A549 (cell line): ENCODE measurements at regions not wholly inside any gene's neighbourhood (a gene's known extent, or its start where the extent isn't known, plus 50 kb on each side); places are given as distances from the start of the nearest gene placed in this dataset.

Source experiments
- CEBPB ChIP-seq, 2 experiments: fragments of >200 bp in 1 of 2; sonication (Bioruptor Twin) in 1 of 2; formaldehyde crosslinking in 1 of 2; IDR thresholded peaks; 2 replicates each; pipeline ENCODE4 v1.6.1; 2012 to 2016
- EP300 ChIP-seq, 2 experiments: fragments of >200 bp; sonication (Bioruptor Twin); formaldehyde crosslinking; IDR thresholded peaks; 2 replicates in 1 of 2; 3 replicates in 1 of 2; pipeline ENCODE4 v1.6.1; 2016 to 2017
- FOSL2 ChIP-seq, 2 experiments: fragments of 450-650 bp in 1 of 2; fragments of >200 bp in 1 of 2; sonication (Bioruptor Twin) in 1 of 2; formaldehyde crosslinking; IDR thresholded peaks; 2 replicates each; pipeline versions ENCODE4 v1.5.0 to v1.6.1; 2016 to 2020; ENCODE audit warnings: mild to moderate bottlenecking in 1 of 2, moderate library complexity in 1 of 2
- KDM5A ChIP-seq: fragments of 200-600 bp; sonication (generic); IDR thresholded peaks from 2 replicates; pipeline ENCODE4 v1.6.1; 2016; ENCODE audit warnings: antibody characterized with exemption, mild to moderate bottlenecking
- POLR2A ChIP-seq: IDR thresholded peaks from 2 replicates; pipeline ENCODE4 v1.6.1; 2012; ENCODE audit warnings: mild to moderate bottlenecking, low read length
- TF ChIP-seq, protein P1 (sequence below): fragments of >200 bp; sonication (Bioruptor Twin); formaldehyde crosslinking; IDR thresholded peaks from 3 replicates; pipeline ENCODE4 v1.5.1; 2016
- TF ChIP-seq, protein P2 (sequence below): fragments of 450-650 bp; IDR thresholded peaks from 2 replicates; pipeline ENCODE4 v1.6.1; 2014; ENCODE audit warnings: antibody characterized with exemption

DNA sequence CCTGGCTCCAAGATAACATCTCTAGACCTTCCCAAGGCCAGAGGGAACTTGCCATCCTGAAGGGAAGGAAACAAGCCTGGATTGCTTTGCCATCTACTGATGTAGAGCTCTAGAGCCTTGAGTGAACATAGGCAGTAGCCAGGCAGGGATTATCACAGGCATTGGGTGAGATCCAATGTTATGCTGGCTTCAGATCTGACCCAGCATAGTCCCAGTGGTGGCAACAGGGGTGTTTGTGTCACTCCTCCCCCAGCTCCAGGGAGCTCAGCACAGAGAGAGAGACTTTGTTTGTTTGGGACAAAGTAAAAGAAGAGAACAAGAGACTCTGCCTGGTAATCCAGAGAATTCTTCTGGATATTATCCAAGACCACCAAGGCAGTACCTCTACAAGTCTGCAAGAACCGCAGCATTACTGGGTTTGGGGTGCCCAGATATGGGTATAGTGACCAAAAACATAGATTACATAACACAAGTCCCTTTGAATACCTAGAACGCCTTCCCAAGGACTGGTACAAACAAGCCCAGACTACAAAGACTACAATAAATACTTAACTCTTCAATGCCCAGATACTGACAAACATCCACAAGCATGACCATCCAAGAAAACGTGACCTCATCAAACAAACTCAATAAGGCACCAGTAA, 137.6 kb upstream of the DAPK1 start:
- TF ChIP-seq, protein P1, sequence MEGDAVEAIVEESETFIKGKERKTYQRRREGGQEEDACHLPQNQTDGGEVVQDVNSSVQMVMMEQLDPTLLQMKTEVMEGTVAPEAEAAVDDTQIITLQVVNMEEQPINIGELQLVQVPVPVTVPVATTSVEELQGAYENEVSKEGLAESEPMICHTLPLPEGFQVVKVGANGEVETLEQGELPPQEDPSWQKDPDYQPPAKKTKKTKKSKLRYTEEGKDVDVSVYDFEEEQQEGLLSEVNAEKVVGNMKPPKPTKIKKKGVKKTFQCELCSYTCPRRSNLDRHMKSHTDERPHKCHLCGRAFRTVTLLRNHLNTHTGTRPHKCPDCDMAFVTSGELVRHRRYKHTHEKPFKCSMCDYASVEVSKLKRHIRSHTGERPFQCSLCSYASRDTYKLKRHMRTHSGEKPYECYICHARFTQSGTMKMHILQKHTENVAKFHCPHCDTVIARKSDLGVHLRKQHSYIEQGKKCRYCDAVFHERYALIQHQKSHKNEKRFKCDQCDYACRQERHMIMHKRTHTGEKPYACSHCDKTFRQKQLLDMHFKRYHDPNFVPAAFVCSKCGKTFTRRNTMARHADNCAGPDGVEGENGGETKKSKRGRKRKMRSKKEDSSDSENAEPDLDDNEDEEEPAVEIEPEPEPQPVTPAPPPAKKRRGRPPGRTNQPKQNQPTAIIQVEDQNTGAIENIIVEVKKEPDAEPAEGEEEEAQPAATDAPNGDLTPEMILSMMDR, result no peak
- TF ChIP-seq POLR2A (no peak), CEBPB (IDR thresholded peaks at IDR 0.05) (no peak), FOSL2 (IDR thresholded peaks at IDR 0.05) (no peak), FOSL2 (CRISPR knock-in tag; IDR thresholded peaks at IDR 0.05) (no peak), EP300 (IDR thresholded peaks at IDR 0.05) (no peak), KDM5A (no peak)
- TF ChIP-seq, protein P2, sequence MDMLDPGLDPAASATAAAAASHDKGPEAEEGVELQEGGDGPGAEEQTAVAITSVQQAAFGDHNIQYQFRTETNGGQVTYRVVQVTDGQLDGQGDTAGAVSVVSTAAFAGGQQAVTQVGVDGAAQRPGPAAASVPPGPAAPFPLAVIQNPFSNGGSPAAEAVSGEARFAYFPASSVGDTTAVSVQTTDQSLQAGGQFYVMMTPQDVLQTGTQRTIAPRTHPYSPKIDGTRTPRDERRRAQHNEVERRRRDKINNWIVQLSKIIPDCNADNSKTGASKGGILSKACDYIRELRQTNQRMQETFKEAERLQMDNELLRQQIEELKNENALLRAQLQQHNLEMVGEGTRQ, result no peak
